Esophagus squamous epithelium (tissue), 4 donors: ENCODE measurements at regions not wholly inside any gene's neighbourhood (a gene's known extent, or its start where the extent isn't known, plus 50 kb on each side); places are given as distances from the start of the nearest gene placed in this dataset.

ENCODE experiments used
- POLR2A ChIP-seq, 4 donors: fragments of 450-650 bp; IDR thresholded peaks; one replicate each; pipeline ENCODE4 v1.6.1; 2017; ENCODE audit warnings: antibody characterized with exemption in 4 of 4, mild to moderate bottlenecking in 4 of 4, moderate library complexity in 3 of 4
- TF ChIP-seq, protein P1 (sequence below), 6 experiments: fragments of 450-650 bp in 4 of 6; fragments of 200-600 bp in 2 of 6; sonication (generic) in 2 of 6; IDR thresholded peaks; one replicate each; pipeline ENCODE4 v1.5.1; 2016 to 2019; ENCODE audit warnings: antibody characterized with exemption in 6 of 6, mild to moderate bottlenecking in 4 of 6, moderate library complexity in 4 of 6

DNA sequence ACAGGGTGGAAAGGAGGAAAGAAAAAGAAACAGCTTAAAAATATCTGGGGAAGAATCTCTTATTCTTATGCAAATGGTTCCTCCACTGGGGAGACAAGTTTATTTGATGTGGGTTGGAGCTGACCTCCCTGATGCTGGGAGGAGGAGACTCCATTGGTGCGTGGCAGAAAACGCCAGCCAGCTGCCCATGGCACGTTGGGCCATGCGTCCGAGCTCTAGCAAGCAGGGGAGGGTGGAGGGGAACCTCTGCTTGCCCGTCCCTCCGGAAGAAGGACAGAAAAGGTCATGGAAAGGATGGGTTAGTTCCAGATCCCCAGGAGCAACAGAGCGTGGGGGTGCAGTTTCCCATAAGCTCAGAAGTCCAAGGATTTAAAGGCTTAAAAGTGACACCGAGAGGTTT, 210.4 kb downstream of the KLHL4 start:
- TF ChIP-seq, protein P1, sequence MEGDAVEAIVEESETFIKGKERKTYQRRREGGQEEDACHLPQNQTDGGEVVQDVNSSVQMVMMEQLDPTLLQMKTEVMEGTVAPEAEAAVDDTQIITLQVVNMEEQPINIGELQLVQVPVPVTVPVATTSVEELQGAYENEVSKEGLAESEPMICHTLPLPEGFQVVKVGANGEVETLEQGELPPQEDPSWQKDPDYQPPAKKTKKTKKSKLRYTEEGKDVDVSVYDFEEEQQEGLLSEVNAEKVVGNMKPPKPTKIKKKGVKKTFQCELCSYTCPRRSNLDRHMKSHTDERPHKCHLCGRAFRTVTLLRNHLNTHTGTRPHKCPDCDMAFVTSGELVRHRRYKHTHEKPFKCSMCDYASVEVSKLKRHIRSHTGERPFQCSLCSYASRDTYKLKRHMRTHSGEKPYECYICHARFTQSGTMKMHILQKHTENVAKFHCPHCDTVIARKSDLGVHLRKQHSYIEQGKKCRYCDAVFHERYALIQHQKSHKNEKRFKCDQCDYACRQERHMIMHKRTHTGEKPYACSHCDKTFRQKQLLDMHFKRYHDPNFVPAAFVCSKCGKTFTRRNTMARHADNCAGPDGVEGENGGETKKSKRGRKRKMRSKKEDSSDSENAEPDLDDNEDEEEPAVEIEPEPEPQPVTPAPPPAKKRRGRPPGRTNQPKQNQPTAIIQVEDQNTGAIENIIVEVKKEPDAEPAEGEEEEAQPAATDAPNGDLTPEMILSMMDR (IDR thresholded peaks at IDR 0.05) = no peak
- no peak for TF ChIP-seq POLR2A (IDR thresholded peaks at IDR 0.05)
